Sigmoid colon (tissue), 4 donors: ENCODE measurements at regions not wholly inside any gene's neighbourhood (a gene's known extent, or its start where the extent isn't known, plus 50 kb on each side); places are given as distances from the start of the nearest gene placed in this dataset.

Experiments
- CTCF ChIP-seq, 4 experiments: fragments of 450-650 bp in 3 of 4; fragments of 200-600 bp in 1 of 4; IDR thresholded peaks; one replicate each; pipeline ENCODE4 v1.5.1; 2016 to 2019; ENCODE audit warnings: antibody characterized with exemption in 4 of 4, mild to moderate bottlenecking in 3 of 4, moderate library complexity in 2 of 4
- EP300 ChIP-seq, 4 donors: sonication (generic); formaldehyde crosslinking; IDR thresholded peaks; one replicate each; pipeline ENCODE4 v1.6.1; 2017; ENCODE audit warnings: antibody characterized with exemption in 4 of 4
- POLR2A ChIP-seq, 2 donors: fragments of 450-650 bp; IDR thresholded peaks; one replicate each; pipeline ENCODE4 v1.6.1; 2016; ENCODE audit warnings: antibody characterized with exemption in 2 of 2, mild to moderate bottlenecking in 2 of 2, moderate library complexity in 2 of 2
- POLR2AphosphoS5 ChIP-seq, 4 donors: sonication (generic); formaldehyde crosslinking; IDR thresholded peaks; one replicate each; pipeline ENCODE4 v1.6.1; 2017; ENCODE audit warnings: antibody characterized with exemption in 4 of 4

- TF ChIP-seq POLR2A (IDR thresholded peaks at IDR 0.05) = no peak
- TF ChIP-seq CTCF (IDR thresholded peaks at IDR 0.05) = no peak
- TF ChIP-seq POLR2AphosphoS5 (IDR thresholded peaks at IDR 0.05) = no peak
- TF ChIP-seq EP300 (IDR thresholded peaks at IDR 0.05) = no peak
These were observed 68.3 kb upstream of the TBC1D5 start for GRCh38 chr3:17810759-17811158.
